HepG2 (cell line): ENCODE measurements at regions not wholly inside any gene's neighbourhood (a gene's known extent, or its start where the extent isn't known, plus 50 kb on each side); places are given as distances from the start of the nearest gene placed in this dataset.

Experiments
- CEBPG ChIP-seq: IDR thresholded peaks from 2 replicates; pipeline ENCODE4 v1.6.1; 2016
- HNF1B ChIP-seq: sonication (generic); formaldehyde crosslinking; IDR thresholded peaks from 2 replicates; pipeline ENCODE4 v1.5.1; 2020; ENCODE audit warnings: mild to moderate bottlenecking, moderate library complexity, missing genetic modification reagents
- KLF11 ChIP-seq: IDR thresholded peaks from 2 replicates; pipeline ENCODE4 v1.6.1; 2016; ENCODE audit warnings: missing compliant biosample characterization
- MTERF4 ChIP-seq: sonication (generic); formaldehyde crosslinking; IDR thresholded peaks from 2 replicates; pipeline ENCODE4 v1.8.0; 2023; ENCODE audit warnings: mild to moderate bottlenecking, missing genetic modification reagents
- MZF1 ChIP-seq: sonication (generic); formaldehyde crosslinking; IDR thresholded peaks from 2 replicates; pipeline ENCODE4 v1.8.1; 2023; ENCODE audit warnings: mild to moderate bottlenecking, missing genetic modification reagents, borderline replicate concordance
- NAIF1 ChIP-seq: sonication (generic); formaldehyde crosslinking; IDR thresholded peaks from 2 replicates; pipeline ENCODE4 v1.5.0; 2020; ENCODE audit warnings: mild to moderate bottlenecking, missing genetic modification reagents, borderline replicate concordance
- NFKB2 ChIP-seq: sonication (generic); formaldehyde crosslinking; IDR thresholded peaks from 2 replicates; pipeline ENCODE4 v1.4.0; 2020; ENCODE audit warnings: missing genetic modification reagents, borderline replicate concordance
- PHF20 ChIP-seq: sonication (generic); formaldehyde crosslinking; IDR thresholded peaks from 2 replicates; pipeline ENCODE4 v1.5.0; 2020; ENCODE audit warnings: mild to moderate bottlenecking, missing genetic modification reagents
- REXO4 ChIP-seq: sonication (generic); formaldehyde crosslinking; IDR thresholded peaks from 2 replicates; pipeline ENCODE4 v1.8.0; 2022; ENCODE audit warnings: missing genetic modification reagents, mild to moderate bottlenecking, borderline replicate concordance
- TCF12 ChIP-seq, 2 experiments: fragments of 450-650 bp in 1 of 2; sonication (generic) in 1 of 2; formaldehyde crosslinking in 1 of 2; IDR thresholded peaks; 2 replicates each; pipeline versions ENCODE4 v1.6.1 to v1.8.0; 2017 to 2022; ENCODE audit warnings: antibody characterized with exemption in 1 of 2, mild to moderate bottlenecking in 1 of 2, missing genetic modification reagents in 1 of 2, moderate library complexity in 1 of 2
- ZNF30 ChIP-seq: sonication (generic); formaldehyde crosslinking; IDR thresholded peaks from 2 replicates; pipeline ENCODE4 v1.5.0; 2020; ENCODE audit warnings: mild to moderate bottlenecking, missing genetic modification reagents
- ZNF354B ChIP-seq: sonication (generic); formaldehyde crosslinking; IDR thresholded peaks from 2 replicates; pipeline ENCODE4 v1.8.0; 2022; ENCODE audit warnings: mild to moderate bottlenecking, missing genetic modification reagents
- ZNF530 ChIP-seq: sonication (generic); formaldehyde crosslinking; IDR thresholded peaks from 2 replicates; pipeline ENCODE4 v1.5.0; 2020; ENCODE audit warnings: low read depth, mild to moderate bottlenecking, missing genetic modification reagents
- ZNF614 ChIP-seq: IDR thresholded peaks from 2 replicates; pipeline ENCODE4 v1.6.1; 2018; ENCODE audit warnings: missing biosample characterization, missing genetic modification reagents, inconsistent platforms, borderline replicate concordance
- ZNF678 ChIP-seq: sonication (generic); formaldehyde crosslinking; IDR thresholded peaks from 2 replicates; pipeline ENCODE4 v1.4.0; 2020; ENCODE audit warnings: mild to moderate bottlenecking, missing genetic modification reagents
- ZNF772 ChIP-seq: sonication (generic); formaldehyde crosslinking; IDR thresholded peaks from 2 replicates; pipeline ENCODE4 v1.5.0; 2020; ENCODE audit warnings: mild to moderate bottlenecking, missing genetic modification reagents
- ZSCAN25 ChIP-seq: sonication (generic); formaldehyde crosslinking; IDR thresholded peaks from 2 replicates; pipeline ENCODE4 v1.8.0; 2022; ENCODE audit warnings: mild to moderate bottlenecking, missing genetic modification reagents
- TF ChIP-seq, protein P1 (sequence below): sonication (generic); formaldehyde crosslinking; IDR thresholded peaks from 2 replicates; pipeline ENCODE4 v1.4.0; 2020; ENCODE audit warnings: missing genetic modification reagents
- TF ChIP-seq, protein P2 (sequence below): sonication (generic); formaldehyde crosslinking; conservative IDR thresholded peaks from 2 replicates; pipeline ENCODE4 v1.4.0; 2020; ENCODE audit warnings: missing genetic modification reagents

GRCh38 chr16:14364386-14365199 is 265.5 kb downstream of the PARN start (continued):
- TF ChIP-seq REXO4 (CRISPR knock-in tag): peak; percentile 69; the same call in 1 of the 2 replicates
- peak; percentile 92; the same call in 1 of the 2 replicates for TF ChIP-seq MZF1
- TF ChIP-seq ZNF354B (CRISPR knock-in tag): peak; percentile 96
- peak; percentile 89 for TF ChIP-seq CEBPG
- TF ChIP-seq MTERF4 (CRISPR knock-in tag): peak; percentile 96
- TF ChIP-seq TCF12 (IDR thresholded peaks at IDR 0.05): no peak
- TF ChIP-seq TCF12 (CRISPR knock-in tag; IDR thresholded peaks at IDR 0.05): peak; percentile 99
- peak; percentile 100 for TF ChIP-seq ZNF614 (CRISPR knock-in tag)
- TF ChIP-seq NAIF1 (CRISPR knock-in tag): peak; percentile 62; the same call in 1 of the 2 replicates
- no peak for TF ChIP-seq ZNF678 (CRISPR knock-in tag)
- no peak for TF ChIP-seq ZNF530
- TF ChIP-seq, protein P1, sequence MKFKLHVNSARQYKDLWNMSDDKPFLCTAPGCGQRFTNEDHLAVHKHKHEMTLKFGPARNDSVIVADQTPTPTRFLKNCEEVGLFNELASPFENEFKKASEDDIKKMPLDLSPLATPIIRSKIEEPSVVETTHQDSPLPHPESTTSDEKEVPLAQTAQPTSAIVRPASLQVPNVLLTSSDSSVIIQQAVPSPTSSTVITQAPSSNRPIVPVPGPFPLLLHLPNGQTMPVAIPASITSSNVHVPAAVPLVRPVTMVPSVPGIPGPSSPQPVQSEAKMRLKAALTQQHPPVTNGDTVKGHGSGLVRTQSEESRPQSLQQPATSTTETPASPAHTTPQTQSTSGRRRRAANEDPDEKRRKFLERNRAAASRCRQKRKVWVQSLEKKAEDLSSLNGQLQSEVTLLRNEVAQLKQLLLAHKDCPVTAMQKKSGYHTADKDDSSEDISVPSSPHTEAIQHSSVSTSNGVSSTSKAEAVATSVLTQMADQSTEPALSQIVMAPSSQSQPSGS (CRISPR knock-in tag): peak; percentile 71
- TF ChIP-seq ZNF30 (CRISPR knock-in tag): no peak
- peak; percentile 99 for TF ChIP-seq HNF1B
- peak; percentile 98 for TF ChIP-seq KLF11 (CRISPR knock-in tag)
- peak; percentile 92; the same call in 1 of the 2 replicates for TF ChIP-seq ZSCAN25 (CRISPR knock-in tag)
- peak; percentile 77; the same call in 1 of the 2 replicates for TF ChIP-seq NFKB2 (CRISPR knock-in tag)
- TF ChIP-seq PHF20 (CRISPR knock-in tag): peak; percentile 55; the same call in 1 of the 2 replicates
- TF ChIP-seq, protein P2, sequence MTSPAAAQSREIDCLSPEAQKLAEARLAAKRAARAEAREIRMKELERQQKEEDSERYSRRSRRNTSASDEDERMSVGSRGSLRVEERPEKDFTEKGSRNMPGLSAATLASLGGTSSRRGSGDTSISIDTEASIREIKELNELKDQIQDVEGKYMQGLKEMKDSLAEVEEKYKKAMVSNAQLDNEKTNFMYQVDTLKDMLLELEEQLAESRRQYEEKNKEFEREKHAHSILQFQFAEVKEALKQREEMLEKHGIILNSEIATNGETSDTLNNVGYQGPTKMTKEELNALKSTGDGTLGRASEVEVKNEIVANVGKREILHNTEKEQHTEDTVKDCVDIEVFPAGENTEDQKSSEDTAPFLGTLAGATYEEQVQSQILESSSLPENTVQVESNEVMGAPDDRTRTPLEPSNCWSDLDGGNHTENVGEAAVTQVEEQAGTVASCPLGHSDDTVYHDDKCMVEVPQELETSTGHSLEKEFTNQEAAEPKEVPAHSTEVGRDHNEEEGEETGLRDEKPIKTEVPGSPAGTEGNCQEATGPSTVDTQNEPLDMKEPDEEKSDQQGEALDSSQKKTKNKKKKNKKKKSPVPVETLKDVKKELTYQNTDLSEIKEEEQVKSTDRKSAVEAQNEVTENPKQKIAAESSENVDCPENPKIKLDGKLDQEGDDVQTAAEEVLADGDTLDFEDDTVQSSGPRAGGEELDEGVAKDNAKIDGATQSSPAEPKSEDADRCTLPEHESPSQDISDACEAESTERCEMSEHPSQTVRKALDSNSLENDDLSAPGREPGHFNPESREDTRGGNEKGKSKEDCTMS: no peak
- TF ChIP-seq ZNF772 (CRISPR knock-in tag): peak; percentile 99
